HCT116 (cell line): ENCODE measurements at regions not wholly inside any gene's neighbourhood (a gene's known extent, or its start where the extent isn't known, plus 50 kb on each side); places are given as distances from the start of the nearest gene placed in this dataset.
"Not testable (repeated sequence)": the region's sequence is repeated elsewhere in the genome, so short reads cannot be mapped to it uniquely, and the experiment has no call there.

ENCODE experiments used
- ELF1 ChIP-seq: IDR thresholded peaks from 2 replicates; pipeline ENCODE4 v1.6.1; 2012; ENCODE audit warnings: low read depth, borderline replicate concordance
- EZH2 ChIP-seq: fragments of 200-600 bp; sonication (generic); IDR thresholded peaks from 2 replicates; pipeline ENCODE4 v1.6.1; 2017; ENCODE audit warnings: antibody characterized with exemption, mixed run types
- TF ChIP-seq, protein P1 (sequence below), 3 experiments: fragments of 200-600 bp in 1 of 3; sonication (generic) in 1 of 3; IDR thresholded peaks in 2 of 3; conservative IDR thresholded peaks in 1 of 3; 2 replicates each; pipeline ENCODE4 v1.5.1; 2012 to 2017; ENCODE audit warnings: low read depth in 2 of 3, low read length in 2 of 3, antibody characterized with exemption in 1 of 3, borderline replicate concordance in 1 of 3, control low read depth in 1 of 3, mild to moderate bottlenecking in 1 of 3, mixed read lengths in 1 of 3, mixed run types in 1 of 3, moderate library complexity in 1 of 3; ENCODE audit not compliant: insufficient read depth in 1 of 3

DNA sequence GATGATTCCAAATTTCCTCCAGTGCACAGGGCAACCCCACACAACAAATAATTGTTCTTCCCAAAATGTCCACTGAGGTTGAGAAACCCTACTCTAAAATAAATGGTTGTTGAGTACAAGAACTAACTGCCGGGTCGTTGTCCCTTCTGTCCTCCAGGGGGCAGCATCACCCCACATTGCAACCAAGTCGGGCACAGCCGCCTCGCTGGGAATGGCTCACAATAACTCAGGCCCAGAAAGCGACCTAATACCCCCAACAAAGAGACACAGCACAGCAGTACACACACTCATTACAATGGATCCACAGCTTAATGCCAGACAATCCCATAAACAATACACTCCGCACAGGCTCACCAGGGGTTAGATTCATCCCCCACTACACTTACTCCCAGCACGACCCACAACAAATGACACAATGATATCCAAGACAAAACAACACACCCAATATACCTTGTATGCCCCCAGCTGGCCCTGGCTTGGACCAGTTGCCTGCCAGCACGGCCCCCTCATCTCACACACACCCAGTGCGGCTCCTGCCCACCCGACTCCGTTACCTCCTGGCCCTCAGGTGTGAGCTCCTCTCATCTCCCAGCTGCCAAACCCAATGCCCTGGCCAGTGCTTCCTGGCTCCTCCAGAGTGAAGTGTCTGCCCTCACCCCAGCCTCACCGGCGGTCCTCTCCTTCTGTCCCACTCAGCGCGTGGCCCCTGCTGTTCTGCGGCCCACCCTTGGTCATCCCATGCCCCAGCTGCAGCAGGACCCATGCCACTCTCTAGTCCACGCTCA lies 461.5 kb downstream of the TP53TG3F start:
- not testable (repeated sequence) for TF ChIP-seq EZH2, ELF1
- TF ChIP-seq, protein P1, sequence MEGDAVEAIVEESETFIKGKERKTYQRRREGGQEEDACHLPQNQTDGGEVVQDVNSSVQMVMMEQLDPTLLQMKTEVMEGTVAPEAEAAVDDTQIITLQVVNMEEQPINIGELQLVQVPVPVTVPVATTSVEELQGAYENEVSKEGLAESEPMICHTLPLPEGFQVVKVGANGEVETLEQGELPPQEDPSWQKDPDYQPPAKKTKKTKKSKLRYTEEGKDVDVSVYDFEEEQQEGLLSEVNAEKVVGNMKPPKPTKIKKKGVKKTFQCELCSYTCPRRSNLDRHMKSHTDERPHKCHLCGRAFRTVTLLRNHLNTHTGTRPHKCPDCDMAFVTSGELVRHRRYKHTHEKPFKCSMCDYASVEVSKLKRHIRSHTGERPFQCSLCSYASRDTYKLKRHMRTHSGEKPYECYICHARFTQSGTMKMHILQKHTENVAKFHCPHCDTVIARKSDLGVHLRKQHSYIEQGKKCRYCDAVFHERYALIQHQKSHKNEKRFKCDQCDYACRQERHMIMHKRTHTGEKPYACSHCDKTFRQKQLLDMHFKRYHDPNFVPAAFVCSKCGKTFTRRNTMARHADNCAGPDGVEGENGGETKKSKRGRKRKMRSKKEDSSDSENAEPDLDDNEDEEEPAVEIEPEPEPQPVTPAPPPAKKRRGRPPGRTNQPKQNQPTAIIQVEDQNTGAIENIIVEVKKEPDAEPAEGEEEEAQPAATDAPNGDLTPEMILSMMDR (IDR thresholded peaks at IDR 0.05 in 2 of 3, conservative IDR thresholded peaks at IDR 0.05 in 1 of 3; ENCODE audit: borderline replicate concordance in 1 of 3, insufficient read depth in 1 of 3, low read depth in 2 of 3, low read length in 2 of 3): not testable (repeated sequence)
